ENCODE measurements at regions not wholly inside any gene's neighbourhood (a gene's known extent, or its start where the extent isn't known, plus 50 kb on each side); places are given as distances from the start of the nearest gene placed in this dataset.
A peak's percentile ranks its signal among the peaks of the same experiment; 100 is the strongest.

DNA sequence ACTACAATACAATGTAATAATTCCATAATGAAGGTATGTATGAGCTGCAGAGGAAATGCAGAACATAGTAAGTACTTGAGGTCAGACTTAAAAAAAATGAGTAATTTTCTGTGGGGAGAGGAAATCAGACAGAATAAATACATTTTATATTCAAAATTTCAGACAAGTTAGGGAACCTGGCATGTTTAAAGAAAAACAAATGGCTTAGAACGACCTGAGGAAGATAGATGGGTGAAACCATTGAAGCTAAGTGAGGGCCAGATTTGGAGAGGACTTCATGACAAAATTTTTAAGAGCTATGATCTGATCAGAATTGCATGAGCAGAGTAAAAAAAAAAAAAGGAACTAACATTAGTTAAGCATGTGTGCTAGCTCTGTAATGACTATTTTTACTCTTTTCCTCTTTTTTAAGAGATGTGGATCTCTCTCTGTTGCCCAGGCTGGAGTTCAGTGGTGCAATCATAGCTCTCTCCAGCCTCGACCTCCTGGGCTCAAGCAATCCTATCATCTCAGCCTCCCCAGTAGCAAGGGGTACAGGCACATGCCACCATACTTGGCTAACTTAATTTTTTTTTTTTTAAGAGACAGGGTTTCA, 157.6 kb upstream of the PDE3A start:
- no peak overlapping the region for H3K27ac Mint-ChIP-seq (ENCODE audit: unreplicated experiment)
- peaks cover 2% of the 10 kb centered on the region for H3K27me3 Mint-ChIP-seq (ENCODE audit: unreplicated experiment)
- peaks cover 11% of the 10 kb centered on the region for H3K4me1 Mint-ChIP-seq (ENCODE audit: low read depth, unreplicated experiment)
- no peaks in the 10 kb centered on the region for H3K36me3 Mint-ChIP-seq (ENCODE audit: unreplicated experiment)
- DNase-seq, result no peak
- no peak overlapping the region for H3K4me3 Mint-ChIP-seq (ENCODE audit: unreplicated experiment)
- no peaks in the 10 kb centered on the region for H3K9me3 Mint-ChIP-seq (ENCODE audit: unreplicated experiment)
- TF ChIP-seq, protein P1, sequence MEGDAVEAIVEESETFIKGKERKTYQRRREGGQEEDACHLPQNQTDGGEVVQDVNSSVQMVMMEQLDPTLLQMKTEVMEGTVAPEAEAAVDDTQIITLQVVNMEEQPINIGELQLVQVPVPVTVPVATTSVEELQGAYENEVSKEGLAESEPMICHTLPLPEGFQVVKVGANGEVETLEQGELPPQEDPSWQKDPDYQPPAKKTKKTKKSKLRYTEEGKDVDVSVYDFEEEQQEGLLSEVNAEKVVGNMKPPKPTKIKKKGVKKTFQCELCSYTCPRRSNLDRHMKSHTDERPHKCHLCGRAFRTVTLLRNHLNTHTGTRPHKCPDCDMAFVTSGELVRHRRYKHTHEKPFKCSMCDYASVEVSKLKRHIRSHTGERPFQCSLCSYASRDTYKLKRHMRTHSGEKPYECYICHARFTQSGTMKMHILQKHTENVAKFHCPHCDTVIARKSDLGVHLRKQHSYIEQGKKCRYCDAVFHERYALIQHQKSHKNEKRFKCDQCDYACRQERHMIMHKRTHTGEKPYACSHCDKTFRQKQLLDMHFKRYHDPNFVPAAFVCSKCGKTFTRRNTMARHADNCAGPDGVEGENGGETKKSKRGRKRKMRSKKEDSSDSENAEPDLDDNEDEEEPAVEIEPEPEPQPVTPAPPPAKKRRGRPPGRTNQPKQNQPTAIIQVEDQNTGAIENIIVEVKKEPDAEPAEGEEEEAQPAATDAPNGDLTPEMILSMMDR (IDR thresholded peaks at IDR 0.05; ENCODE audit: partially characterized antibody, unreplicated experiment), result no peak

DNA sequence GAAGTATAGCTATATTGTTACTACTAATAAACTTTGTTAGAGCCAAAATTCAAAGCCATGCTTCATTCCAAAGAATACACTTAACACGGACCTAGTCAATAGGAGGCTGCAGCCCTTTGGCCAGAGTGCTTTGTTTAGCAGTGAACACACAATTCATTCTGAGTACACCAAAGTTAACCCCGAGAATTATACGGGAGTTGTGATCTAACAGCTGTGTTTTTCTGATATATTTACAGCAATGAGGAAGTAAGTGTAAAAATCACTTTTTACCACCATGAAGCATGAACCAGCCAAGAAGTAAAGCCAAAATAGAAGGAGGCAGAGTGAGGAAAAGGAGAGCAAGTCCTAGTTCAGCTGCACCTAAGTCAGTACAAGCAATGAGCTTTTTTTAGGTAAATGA, 156.8 kb upstream of the PDE3A start:
- no peak overlapping the region for H3K4me3 Mint-ChIP-seq (ENCODE audit: unreplicated experiment)
- no peaks in the 10 kb centered on the region for H3K36me3 Mint-ChIP-seq (ENCODE audit: unreplicated experiment)
- H3K27me3 Mint-ChIP-seq (ENCODE audit: unreplicated experiment), result peaks cover 2% of the 10 kb centered on the region
- H3K9me3 Mint-ChIP-seq (ENCODE audit: unreplicated experiment), result no peaks in the 10 kb centered on the region
- no peak for DNase-seq
- peaks cover 11% of the 10 kb centered on the region for H3K4me1 Mint-ChIP-seq (ENCODE audit: low read depth, unreplicated experiment)
- H3K27ac Mint-ChIP-seq (ENCODE audit: unreplicated experiment), result no peak overlapping the region
- TF ChIP-seq, protein P1 (IDR thresholded peaks at IDR 0.05; ENCODE audit: partially characterized antibody, unreplicated experiment), result no peak

GRCh38 chr12:20211981-20212421, 156.3 kb upstream of the PDE3A start:
- H3K36me3 Mint-ChIP-seq (ENCODE audit: unreplicated experiment), result no peaks in the 10 kb centered on the region
- peak overlapping the region; percentile 53 for H3K27ac Mint-ChIP-seq (ENCODE audit: unreplicated experiment)
- peaks cover 2% of the 10 kb centered on the region for H3K27me3 Mint-ChIP-seq (ENCODE audit: unreplicated experiment)
- TF ChIP-seq, protein P1 (IDR thresholded peaks at IDR 0.05; ENCODE audit: partially characterized antibody, unreplicated experiment), result no peak
- H3K4me3 Mint-ChIP-seq (ENCODE audit: unreplicated experiment), result no peak overlapping the region
- DNase-seq, result no peak
- no peaks in the 10 kb centered on the region for H3K9me3 Mint-ChIP-seq (ENCODE audit: unreplicated experiment)
- H3K4me1 Mint-ChIP-seq (ENCODE audit: low read depth, unreplicated experiment), result peaks cover 11% of the 10 kb centered on the region

GRCh38 chr12:20212658-20213555, 155.4 kb upstream of the PDE3A start:
- Mint-ChIP-seq H3K27ac (ENCODE audit: unreplicated experiment) (peak overlapping the region; percentile 98), H3K36me3 (ENCODE audit: unreplicated experiment) (no peaks in the 10 kb centered on the region), H3K27me3 (ENCODE audit: unreplicated experiment) (peaks cover 2% of the 10 kb centered on the region), H3K4me3 (ENCODE audit: unreplicated experiment) (peak overlapping the region; percentile 61), H3K4me1 (ENCODE audit: low read depth, unreplicated experiment) (peaks cover 11% of the 10 kb centered on the region), H3K9me3 (ENCODE audit: unreplicated experiment) (no peaks in the 10 kb centered on the region)
- TF ChIP-seq, protein P1 (IDR thresholded peaks at IDR 0.05; ENCODE audit: partially characterized antibody, unreplicated experiment), result no peak
- peak; percentile 46 for DNase-seq
